Lower leg skin (tissue), 3 donors: ENCODE measurements at regions not wholly inside any gene's neighbourhood (a gene's known extent, or its start where the extent isn't known, plus 50 kb on each side); places are given as distances from the start of the nearest gene placed in this dataset.

Experiments
- CTCF ChIP-seq, 3 donors: fragments of 450-650 bp; IDR thresholded peaks; one replicate each; pipeline ENCODE4 v1.5.1; 2016; ENCODE audit warnings: antibody characterized with exemption in 3 of 3, mild to moderate bottlenecking in 3 of 3, moderate library complexity in 2 of 3
- POLR2A ChIP-seq, 2 donors: fragments of 450-650 bp; IDR thresholded peaks; one replicate each; pipeline ENCODE4 v1.6.1; 2016 to 2017; ENCODE audit warnings: antibody characterized with exemption in 2 of 2, mild to moderate bottlenecking in 1 of 2, moderate library complexity in 1 of 2

- TF ChIP-seq CTCF (IDR thresholded peaks at IDR 0.05), result no peak
- TF ChIP-seq POLR2A (IDR thresholded peaks at IDR 0.05), result no peak
Measured at GRCh38 chr11:69587454-69588090, 53.4 kb upstream of the CCND1 start.
